MM.1S (cell line): ENCODE measurements at regions not wholly inside any gene's neighbourhood (a gene's known extent, or its start where the extent isn't known, plus 50 kb on each side); places are given as distances from the start of the nearest gene placed in this dataset.

Source experiments
- EZH2 ChIP-seq: fragments of 300-600 bp; sonication (generic); optimal IDR thresholded peaks from 2 replicates; pipeline ENCODE3; 2017; ENCODE audit warnings: low read depth, mild to moderate bottlenecking, antibody characterized with exemption, low read length, mixed read lengths
- EZH2phosphoT487 ChIP-seq: fragments of 300-600 bp; sonication (generic); IDR thresholded peaks from 2 replicates; pipeline ENCODE4 v1.6.1; 2018; ENCODE audit warnings: antibody characterized with exemption, low read length
- TF ChIP-seq, protein P1 (sequence below): fragments of 300-600 bp; sonication (generic); IDR thresholded peaks from 2 replicates; pipeline ENCODE4 v1.5.1; 2016; ENCODE audit warnings: antibody characterized with exemption, low read length, mixed read lengths

GRCh38 chr4:175374459-175374858 lies 437.6 kb downstream of the GPM6A start:
- TF ChIP-seq, protein P1, sequence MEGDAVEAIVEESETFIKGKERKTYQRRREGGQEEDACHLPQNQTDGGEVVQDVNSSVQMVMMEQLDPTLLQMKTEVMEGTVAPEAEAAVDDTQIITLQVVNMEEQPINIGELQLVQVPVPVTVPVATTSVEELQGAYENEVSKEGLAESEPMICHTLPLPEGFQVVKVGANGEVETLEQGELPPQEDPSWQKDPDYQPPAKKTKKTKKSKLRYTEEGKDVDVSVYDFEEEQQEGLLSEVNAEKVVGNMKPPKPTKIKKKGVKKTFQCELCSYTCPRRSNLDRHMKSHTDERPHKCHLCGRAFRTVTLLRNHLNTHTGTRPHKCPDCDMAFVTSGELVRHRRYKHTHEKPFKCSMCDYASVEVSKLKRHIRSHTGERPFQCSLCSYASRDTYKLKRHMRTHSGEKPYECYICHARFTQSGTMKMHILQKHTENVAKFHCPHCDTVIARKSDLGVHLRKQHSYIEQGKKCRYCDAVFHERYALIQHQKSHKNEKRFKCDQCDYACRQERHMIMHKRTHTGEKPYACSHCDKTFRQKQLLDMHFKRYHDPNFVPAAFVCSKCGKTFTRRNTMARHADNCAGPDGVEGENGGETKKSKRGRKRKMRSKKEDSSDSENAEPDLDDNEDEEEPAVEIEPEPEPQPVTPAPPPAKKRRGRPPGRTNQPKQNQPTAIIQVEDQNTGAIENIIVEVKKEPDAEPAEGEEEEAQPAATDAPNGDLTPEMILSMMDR = no peak
- TF ChIP-seq EZH2 (no peak), EZH2phosphoT487 (no peak)
